GM13976 (cell line): ENCODE measurements at regions not wholly inside any gene's neighbourhood (a gene's known extent, or its start where the extent isn't known, plus 50 kb on each side); places are given as distances from the start of the nearest gene placed in this dataset.

Experiments
- DNase-seq: peaks from one replicate; pipeline ENCODE4 v3.0.0; 2012; ENCODE audit warnings: low spot score
- in situ Hi-C: fragments of 300-500 bp; cut with MboI; formaldehyde crosslinking; loops from one replicate; pipeline ENCODE4 v1.12.0; 2022; ENCODE audit warnings: low sequenced_read_pairs, mixed read lengths, inconsistent platforms; ENCODE audit not compliant: unreplicated experiment
- TF ChIP-seq, protein P1 (sequence below): IDR thresholded peaks from 2 replicates; pipeline ENCODE4 v1.5.1; 2012; ENCODE audit warnings: borderline replicate concordance, mild to moderate bottlenecking; ENCODE audit not compliant: insufficient read depth; ENCODE audit errors: extremely low read depth, missing control alignments, control extremely low read depth

DNA sequence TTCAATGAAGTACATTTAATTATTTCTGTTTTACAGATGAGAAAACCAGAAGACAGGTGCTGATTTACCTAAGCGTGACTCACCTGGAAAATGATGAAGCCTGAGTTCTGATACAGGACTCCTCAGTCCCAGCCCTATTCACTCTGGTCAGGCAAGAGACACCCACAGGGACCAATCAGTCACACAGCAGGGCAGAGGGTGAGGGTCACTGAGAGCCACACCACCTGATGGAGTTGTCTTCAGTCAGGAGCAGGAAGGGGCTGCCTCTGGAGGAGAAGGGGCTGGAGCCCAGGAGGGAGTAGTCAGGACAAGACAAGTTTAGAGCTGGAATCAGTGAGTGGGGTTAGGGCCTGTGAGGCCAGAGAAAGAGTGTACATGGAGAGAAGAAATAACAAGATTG lies 251.2 kb upstream of the MOCS1 start:
- TF ChIP-seq, protein P1, sequence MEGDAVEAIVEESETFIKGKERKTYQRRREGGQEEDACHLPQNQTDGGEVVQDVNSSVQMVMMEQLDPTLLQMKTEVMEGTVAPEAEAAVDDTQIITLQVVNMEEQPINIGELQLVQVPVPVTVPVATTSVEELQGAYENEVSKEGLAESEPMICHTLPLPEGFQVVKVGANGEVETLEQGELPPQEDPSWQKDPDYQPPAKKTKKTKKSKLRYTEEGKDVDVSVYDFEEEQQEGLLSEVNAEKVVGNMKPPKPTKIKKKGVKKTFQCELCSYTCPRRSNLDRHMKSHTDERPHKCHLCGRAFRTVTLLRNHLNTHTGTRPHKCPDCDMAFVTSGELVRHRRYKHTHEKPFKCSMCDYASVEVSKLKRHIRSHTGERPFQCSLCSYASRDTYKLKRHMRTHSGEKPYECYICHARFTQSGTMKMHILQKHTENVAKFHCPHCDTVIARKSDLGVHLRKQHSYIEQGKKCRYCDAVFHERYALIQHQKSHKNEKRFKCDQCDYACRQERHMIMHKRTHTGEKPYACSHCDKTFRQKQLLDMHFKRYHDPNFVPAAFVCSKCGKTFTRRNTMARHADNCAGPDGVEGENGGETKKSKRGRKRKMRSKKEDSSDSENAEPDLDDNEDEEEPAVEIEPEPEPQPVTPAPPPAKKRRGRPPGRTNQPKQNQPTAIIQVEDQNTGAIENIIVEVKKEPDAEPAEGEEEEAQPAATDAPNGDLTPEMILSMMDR, result no peak
- no peak for DNase-seq
- in situ Hi-C loops, result no loop called here

DNA sequence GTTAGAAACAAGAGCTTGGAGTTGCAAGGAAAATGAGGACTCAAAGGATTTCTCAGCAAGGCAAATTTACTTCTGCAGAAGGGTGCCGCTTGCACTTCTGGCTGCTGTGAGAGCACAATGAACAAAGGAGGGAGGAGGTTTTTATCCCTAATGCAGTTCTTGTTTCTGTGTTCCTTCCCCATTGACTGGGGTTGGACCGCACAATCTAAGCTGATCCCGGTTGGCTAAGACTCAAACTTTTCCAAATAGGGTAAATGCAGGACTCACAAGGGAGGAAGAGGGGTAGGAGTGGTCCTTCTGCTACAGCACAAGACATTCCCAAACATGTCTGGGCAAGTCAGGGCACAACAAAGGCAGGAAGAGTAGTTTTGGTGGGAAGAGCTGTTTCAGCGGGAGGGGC lies 249.6 kb upstream of the MOCS1 start:
- TF ChIP-seq, protein P1, result no peak
- in situ Hi-C loops, result no loop called here
- no peak for DNase-seq

DNA sequence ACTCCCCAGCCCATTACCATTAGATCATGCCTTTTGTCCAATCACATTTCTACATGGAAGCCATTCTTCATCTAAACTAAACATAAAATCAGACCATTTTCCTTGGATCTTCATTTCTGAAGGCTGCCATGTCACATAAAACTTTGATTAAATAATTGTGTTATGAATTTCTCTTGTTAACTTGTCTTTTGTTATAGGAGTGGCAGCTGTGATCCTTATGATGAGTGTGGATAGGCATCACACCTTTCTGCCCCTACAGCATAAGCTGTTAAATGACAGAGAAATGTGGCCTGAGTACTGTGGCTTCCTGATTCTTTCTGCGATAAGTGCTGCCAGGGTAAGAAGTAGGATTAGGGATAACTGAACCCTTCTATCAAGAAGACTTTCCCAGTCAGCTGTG lies 247.1 kb upstream of the MOCS1 start:
- in situ Hi-C loops, result no loop called here
- TF ChIP-seq, protein P1, result no peak
- no peak for DNase-seq

DNA sequence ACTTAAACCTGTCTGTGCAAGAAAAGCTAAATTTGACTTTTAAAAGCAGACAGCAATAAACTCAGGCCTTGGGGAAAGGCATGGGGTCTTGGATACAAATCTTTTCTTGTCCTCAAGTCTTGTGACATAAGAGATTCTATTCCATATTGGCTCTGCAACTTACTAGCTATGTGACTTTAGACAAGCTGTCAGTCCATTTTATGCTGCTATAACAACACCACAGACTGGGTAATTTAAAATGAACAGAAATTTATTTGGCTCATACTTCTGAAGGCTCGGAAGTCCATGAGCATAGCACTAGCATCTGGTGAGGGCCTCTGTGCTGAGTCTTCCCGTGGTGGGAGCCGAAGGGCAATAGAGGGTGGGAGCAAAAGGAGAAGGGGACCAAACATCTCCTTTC lies 246.0 kb upstream of the MOCS1 start:
- no peak for DNase-seq
- in situ Hi-C loops, result no loop called here
- TF ChIP-seq, protein P1, result no peak

DNA sequence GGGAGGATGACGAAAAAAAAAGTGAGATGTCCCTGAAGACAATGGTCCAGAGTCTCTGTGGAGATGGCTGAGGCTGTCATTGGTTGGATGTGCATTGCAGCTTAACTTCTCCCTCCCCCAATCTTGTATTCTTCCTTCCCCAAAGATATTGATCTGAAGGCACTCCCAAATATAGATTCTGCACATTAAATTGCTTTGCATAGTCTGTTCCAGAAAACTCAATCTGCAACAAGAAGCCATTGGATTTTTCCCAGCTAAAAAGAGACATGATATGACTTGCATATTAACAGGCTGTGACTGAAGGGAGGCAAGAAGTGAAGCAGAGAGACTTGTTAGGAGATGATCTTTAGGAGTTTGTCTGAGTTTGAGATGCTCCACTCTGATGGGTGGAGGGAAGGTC lies 245.2 kb upstream of the MOCS1 start:
- in situ Hi-C loops, result no loop called here
- DNase-seq, result no peak
- TF ChIP-seq, protein P1, result no peak

DNA sequence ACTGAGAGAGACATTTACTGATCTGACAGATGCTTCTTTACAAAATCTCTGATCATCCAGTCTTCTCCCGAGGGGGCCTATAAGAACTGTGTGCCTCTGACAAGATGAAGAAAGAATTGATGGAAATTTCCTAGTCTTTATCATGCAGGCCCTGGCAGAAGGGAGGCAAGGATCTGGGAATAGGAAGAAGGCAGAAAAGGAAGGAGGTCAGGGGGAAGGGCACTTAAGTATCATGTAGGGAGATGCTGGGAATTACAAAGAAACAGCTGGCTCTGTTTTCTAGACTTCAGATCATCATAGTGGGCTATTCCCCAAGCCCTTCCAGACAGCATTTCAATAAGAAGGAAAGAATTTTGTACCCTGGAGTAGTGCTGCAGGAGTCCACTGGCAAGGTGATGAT lies 243.3 kb upstream of the MOCS1 start:
- in situ Hi-C loops, result no loop called here
- TF ChIP-seq, protein P1, result no peak
- DNase-seq, result no peak

DNA sequence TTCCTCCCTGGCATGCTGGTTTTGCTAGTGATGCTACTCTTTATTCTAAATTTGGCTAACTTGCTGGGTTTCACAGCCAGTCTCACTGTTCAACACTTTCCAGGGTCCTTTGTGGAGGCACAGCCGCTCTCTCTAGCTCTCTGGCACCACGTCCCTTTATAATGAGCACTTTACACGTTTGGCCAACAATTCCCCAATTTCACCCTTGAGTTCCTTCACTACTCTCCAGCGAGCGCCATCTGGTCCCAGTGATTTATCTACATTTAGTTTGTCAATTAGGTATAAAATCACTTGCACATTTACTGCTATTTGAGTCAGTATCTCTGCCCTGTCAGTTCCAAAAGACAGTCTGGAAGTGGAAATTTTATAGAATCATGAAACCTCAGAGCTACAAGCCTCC lies 241.9 kb upstream of the MOCS1 start:
- TF ChIP-seq, protein P1, result no peak
- in situ Hi-C loops, result no loop called here
- no peak for DNase-seq
